NCI-H510A treated with DMSO at 0.1 percent for 48 hours (cell line): ENCODE measurements at regions not wholly inside any gene's neighbourhood (a gene's known extent, or its start where the extent isn't known, plus 50 kb on each side); places are given as distances from the start of the nearest gene placed in this dataset.

Source experiments
- DNase-seq: peaks from one replicate; lab custom pipeline; 2025; lab: John Stamatoyannopoulos, UW

- no peak for DNase-seq
Observed at GRCh38 chr4:178037459-178038214, 595.4 kb upstream of the AGA start.

GRCh38 chr4:178056996-178057395 is 614.8 kb upstream of the AGA start:
- no peak for DNase-seq

GRCh38 chr4:178063568-178063967 is 621.3 kb upstream of the AGA start:
- no peak for DNase-seq

- DNase-seq = no peak
Observed at GRCh38 chr4:178066338-178066941, 624.2 kb upstream of the AGA start.

- DNase-seq = no peak
Observed at GRCh38 chr4:178068136-178068535, 625.9 kb upstream of the AGA start.

GRCh38 chr4:178070163-178070562 is 627.9 kb upstream of the AGA start:
- DNase-seq = no peak

GRCh38 chr4:178080312-178080711 is 638.1 kb upstream of the AGA start:
- DNase-seq = no peak

GRCh38 chr4:178081176-178081575 is 638.9 kb upstream of the AGA start:
- DNase-seq = no peak

GRCh38 chr4:178081896-178082295 is 639.7 kb upstream of the AGA start:
- no peak for DNase-seq

GRCh38 chr4:178082906-178083305 is 640.7 kb upstream of the AGA start:
- DNase-seq = no peak

GRCh38 chr4:178083968-178084367 is 641.7 kb upstream of the AGA start:
- DNase-seq = no peak

GRCh38 chr4:178086320-178086719 is 644.1 kb upstream of the AGA start:
- DNase-seq = no peak

GRCh38 chr4:178090640-178091411 is 648.6 kb upstream of the AGA start:
- no peak for DNase-seq

- no peak for DNase-seq
Observed at GRCh38 chr4:178102139-178102538, 659.9 kb upstream of the AGA start.

GRCh38 chr4:178105242-178105641 is 663.0 kb upstream of the AGA start:
- no peak for DNase-seq

- DNase-seq = no peak
Observed at GRCh38 chr4:178136736-178137345, 694.6 kb upstream of the AGA start.

GRCh38 chr4:178137732-178138471 is 695.7 kb upstream of the AGA start:
- DNase-seq = no peak

- no peak for DNase-seq
Observed at GRCh38 chr4:178138491-178138890, 696.3 kb upstream of the AGA start.

GRCh38 chr4:178140326-178140915 is 698.2 kb upstream of the AGA start:
- no peak for DNase-seq

GRCh38 chr4:178142724-178143123 is 700.5 kb upstream of the AGA start:
- DNase-seq = no peak

GRCh38 chr4:178148106-178148505 is 705.9 kb upstream of the AGA start:
- DNase-seq = no peak
